NCI-H2196 (cell line): ENCODE measurements at regions not wholly inside any gene's neighbourhood (a gene's known extent, or its start where the extent isn't known, plus 50 kb on each side); places are given as distances from the start of the nearest gene placed in this dataset.
"Not testable (repeated sequence)": the region's sequence is repeated elsewhere in the genome, so short reads cannot be mapped to it uniquely, and the experiment has no call there.

ENCODE experiments used
- DNase-seq: peaks from one replicate; lab custom pipeline; 2025; ENCODE audit not compliant: unreplicated experiment; lab: John Stamatoyannopoulos, UW

GRCh38 chr5:56402266-56403220, 169.4 kb upstream of the ANKRD55 start:
- no peak for DNase-seq

- not testable (repeated sequence) for DNase-seq
These were observed 164.7 kb upstream of the ANKRD55 start for GRCh38 chr5:56397796-56398195.

GRCh38 chr5:56396634-56397033, 163.5 kb upstream of the ANKRD55 start:
- DNase-seq: no peak

- DNase-seq: no peak
These were observed 156.1 kb upstream of the ANKRD55 start for GRCh38 chr5:56389261-56389660.

- no peak for DNase-seq
These were observed 155.3 kb upstream of the ANKRD55 start for GRCh38 chr5:56388229-56388985.

DNA sequence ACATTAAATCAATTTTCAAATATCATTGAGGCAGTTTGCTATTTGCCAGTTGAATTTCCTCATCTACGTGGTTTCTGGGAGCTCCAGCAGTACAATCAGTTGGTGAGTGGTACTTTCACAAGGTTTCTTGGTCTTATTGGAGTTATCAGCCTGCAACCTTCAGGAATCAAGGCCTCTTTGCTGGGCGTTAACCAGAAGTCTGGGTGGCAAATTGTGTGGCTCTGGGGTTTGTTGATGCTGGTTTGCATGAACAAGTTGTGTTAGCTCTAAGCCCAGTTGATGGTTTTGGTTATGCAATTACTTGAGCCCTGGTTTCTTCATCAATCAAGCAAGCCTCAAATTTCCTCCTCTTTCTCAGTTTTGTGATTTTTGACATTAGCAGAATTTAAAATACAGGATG, 152.9 kb upstream of the ANKRD55 start:
- DNase-seq: no peak

- DNase-seq: no peak
These were observed 151.1 kb upstream of the ANKRD55 start for GRCh38 chr5:56384186-56384585.

- no peak for DNase-seq
These were observed 150.6 kb upstream of the ANKRD55 start for GRCh38 chr5:56383761-56384160.

GRCh38 chr5:56382896-56383295, 149.8 kb upstream of the ANKRD55 start:
- no peak for DNase-seq

DNA sequence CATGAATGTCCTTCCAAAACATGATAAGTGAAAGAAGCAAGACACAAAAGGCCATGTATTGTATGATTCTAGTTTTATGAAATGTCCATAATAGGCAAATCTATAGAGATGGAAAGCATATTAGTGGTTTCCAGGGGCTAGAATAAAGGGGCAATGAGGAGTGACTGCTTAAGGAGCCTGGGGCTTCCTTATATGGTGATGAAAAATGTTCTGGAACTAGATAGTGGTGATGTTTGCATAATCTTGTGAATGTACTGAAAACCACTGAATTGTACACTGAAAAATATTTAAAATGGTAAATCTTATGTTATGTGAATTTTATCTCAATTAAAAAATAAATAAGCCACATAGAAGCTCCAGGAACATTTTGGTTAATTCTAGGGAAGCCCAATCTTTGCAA, 144.4 kb upstream of the ANKRD55 start:
- no peak for DNase-seq

DNA sequence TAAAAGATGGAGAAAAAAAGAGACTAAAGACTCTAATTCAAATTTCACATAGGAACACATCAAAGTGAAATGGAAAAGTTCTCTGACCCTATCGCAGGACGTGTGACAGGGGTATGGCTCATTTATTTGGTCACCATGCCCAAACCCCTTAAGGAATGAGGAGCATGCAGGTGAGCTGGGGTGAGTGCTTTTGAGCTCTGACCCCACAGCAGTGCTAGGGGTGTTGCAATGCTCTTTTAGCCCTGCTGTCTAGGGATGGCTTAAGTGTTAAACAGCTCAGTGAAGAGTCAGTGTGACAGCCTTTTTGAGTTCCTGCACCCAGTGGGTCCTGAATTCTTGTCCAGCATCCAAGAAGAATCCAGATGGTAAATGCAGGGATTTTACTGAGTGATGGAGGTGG, 143.0 kb upstream of the ANKRD55 start:
- no peak for DNase-seq

DNA sequence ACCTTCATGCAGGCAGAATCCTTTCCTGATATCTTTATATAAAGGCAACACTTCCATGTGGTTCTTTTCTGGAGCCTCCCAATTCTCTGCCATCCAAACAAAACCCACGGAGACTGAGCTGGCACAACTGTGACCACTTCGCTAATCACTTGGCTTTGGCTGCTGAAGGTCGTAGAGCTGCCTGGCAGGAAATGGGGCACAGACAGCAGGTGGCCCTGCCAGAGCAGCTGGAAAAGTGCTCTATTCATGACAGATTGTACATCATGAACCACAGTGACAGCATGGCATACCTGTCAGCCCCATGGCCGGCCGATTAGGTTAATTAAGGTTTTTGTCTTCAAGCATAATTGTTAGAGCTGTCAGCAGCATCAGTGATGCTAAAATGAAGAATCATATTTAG, 141.9 kb upstream of the ANKRD55 start:
- DNase-seq: no peak

DNA sequence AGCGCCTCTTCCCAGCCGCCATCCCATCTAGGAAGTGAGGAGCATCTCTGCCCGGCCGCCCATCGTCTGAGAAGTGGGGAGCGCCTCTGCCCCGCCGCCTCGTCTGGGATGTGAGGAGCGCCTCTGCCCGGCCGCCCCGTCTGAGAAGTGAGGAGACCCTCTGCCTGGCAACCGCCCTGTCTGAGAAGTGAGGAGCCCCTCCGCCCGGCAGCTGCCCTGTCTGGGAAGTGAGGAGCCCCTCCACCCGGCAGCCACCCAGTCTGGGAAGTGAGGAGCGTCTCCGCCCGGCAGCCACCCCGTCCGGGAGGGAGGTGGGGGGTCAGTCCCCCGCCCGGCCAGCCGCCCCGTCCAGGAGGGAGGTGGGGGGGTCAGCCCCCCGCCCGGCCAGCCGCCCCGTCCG, 139.4 kb upstream of the ANKRD55 start:
- DNase-seq: not testable (repeated sequence)

GRCh38 chr5:56369361-56369811, 136.3 kb upstream of the ANKRD55 start:
- DNase-seq: no peak

GRCh38 chr5:56367748-56368147, 134.6 kb upstream of the ANKRD55 start:
- no peak for DNase-seq

- no peak for DNase-seq
These were observed 133.9 kb upstream of the ANKRD55 start for GRCh38 chr5:56366986-56367385.

DNA sequence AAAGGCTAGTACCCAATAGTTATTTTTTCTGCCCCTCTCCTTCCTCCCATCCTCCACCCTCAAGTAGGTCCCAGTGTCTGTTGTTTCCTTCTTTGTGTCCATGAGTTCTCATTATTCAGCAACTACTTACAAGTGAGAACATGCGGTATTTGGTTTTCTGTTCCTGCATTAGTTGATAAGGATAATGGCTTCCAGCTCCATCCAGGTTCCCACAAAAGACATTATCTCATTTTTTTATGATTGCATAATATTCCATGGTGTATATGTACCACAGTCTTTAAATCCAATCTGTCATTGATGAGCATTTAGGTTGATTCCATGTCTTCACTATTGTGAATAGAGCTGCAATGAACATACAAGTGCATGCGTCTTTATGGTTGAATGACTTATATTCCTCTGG, 128.3 kb upstream of the ANKRD55 start:
- DNase-seq: no peak

- DNase-seq: no peak
These were observed 127.7 kb upstream of the ANKRD55 start for GRCh38 chr5:56360816-56361215.

DNA sequence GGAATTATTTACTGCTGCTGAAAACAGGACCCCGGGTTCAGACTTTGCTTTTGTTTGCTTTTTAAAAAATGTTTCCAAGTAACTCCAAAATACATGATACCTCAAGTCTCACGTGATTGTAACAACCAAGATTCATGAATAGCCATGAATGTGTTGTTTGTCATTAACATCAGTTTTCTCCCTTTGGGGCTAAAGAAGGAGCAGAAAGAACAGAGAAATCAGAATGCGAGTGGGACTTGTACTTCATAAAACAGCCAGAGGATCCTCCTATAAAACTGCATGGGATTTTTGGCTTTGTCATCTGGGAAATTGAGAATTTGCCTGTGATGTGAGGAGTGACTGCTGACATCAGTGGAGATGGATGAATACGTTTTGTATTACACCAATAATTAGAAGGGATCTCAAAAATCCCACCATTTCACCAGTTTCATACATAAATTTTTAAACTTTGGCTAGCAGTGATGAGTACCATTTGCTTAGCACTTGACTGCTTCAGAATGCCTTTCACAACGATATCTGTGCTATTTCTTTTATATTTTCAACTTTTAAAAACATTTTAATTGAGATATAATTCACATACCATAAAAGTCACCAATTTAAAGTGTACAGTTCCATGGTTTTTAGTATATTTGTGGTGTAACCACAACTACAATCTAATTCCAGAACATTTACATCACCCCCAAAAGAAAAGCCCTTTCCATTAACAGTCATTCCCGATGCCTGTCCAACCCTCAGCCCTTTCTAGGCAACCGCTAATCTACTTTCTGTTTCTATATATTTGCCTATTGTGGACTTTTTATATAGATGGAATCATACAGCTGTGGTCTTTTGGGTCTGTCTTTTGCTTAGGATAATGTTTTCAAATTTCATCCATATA, 126.9 kb upstream of the ANKRD55 start:
- no peak for DNase-seq

DNA sequence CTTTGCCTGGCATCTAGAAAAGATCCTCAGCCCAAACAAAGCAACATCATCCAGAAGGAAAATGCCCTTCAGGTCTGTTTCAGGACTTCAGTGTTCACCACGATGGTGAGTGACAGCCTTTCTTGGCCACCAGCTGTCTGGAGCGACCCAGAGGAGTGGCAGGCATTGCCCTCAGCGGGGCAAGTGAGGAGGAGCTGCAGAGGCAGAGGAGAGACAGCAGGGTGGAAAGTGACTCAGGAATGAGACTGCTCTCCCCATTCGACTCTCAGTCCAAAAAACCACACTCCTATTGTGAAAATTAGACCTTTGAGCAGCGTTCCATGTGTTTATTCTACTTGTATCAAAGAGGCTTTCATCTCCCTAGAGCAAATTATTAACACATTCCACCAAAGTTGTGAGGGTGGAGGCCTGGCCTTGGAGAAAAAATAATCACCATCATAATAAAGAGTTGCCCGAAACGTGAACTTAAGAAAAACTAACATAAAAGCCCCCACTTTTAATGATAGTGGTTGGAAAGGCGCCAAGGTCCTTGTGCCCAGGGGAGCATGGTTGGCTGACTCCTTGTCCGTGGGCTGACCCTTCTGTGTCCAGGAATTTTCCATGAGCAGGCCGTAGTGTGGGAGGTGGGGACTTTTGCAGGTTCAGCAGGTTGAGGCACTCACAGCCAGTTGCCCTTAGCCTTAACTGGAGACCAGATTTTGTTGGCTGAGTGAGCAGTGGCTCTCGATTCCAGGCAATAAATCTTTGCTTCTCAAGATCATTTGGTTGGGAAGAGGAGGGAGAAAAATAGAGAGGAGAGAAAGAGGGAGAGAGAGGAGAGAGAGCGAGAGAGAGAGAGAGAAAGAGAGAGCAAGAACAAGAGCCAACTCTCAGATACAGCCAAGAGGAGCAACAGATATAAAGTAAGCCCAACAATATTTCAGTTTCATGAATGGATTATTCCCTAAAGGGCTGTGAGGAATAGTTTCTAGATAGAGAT, 125.9 kb upstream of the ANKRD55 start:
- DNase-seq: no peak
